GM21619 (cell line): ENCODE measurements at regions not wholly inside any gene's neighbourhood (a gene's known extent, or its start where the extent isn't known, plus 50 kb on each side); places are given as distances from the start of the nearest gene placed in this dataset.
A peak's percentile ranks its signal among the peaks of the same experiment; 100 is the strongest.
"Not testable (repeated sequence)": the region's sequence is repeated elsewhere in the genome, so short reads cannot be mapped to it uniquely, and the experiment has no call there.

ENCODE experiments used
- ATAC-seq: cut with Tn5 transposase; IDR thresholded peaks from one replicate; pipeline ENCODE4 v1.9.1; 2021; ENCODE audit not compliant: unreplicated experiment

- ATAC-seq, result not testable (repeated sequence)
Measured at GRCh38 chr4:27075603-27076002, 215.0 kb downstream of the STIM2 start.

DNA sequence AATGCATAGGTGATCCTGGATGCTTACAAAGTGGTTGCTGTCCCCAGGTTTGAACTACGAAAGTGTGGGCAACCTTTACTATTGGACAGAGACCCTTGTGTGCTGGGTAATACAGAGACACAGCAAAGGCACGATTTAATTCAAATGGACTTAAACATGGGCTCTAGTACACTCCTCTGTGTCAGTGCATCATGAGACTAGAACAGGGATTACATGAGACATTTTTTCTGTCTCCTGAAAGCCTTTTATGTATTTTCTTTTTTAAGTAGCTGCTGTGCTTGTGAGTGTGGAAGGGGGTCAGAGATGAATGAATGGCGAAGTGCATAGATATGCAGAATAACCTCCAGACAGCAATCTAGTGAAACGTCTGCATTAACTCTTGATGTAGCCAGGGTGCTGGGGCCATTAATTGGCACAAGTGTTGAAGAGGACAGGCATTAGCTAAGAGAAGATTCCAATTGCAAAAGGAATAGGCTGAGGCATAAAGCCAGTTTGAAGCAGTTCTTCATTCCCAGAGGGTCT is 218.4 kb downstream of the STIM2 start:
- no peak for ATAC-seq

DNA sequence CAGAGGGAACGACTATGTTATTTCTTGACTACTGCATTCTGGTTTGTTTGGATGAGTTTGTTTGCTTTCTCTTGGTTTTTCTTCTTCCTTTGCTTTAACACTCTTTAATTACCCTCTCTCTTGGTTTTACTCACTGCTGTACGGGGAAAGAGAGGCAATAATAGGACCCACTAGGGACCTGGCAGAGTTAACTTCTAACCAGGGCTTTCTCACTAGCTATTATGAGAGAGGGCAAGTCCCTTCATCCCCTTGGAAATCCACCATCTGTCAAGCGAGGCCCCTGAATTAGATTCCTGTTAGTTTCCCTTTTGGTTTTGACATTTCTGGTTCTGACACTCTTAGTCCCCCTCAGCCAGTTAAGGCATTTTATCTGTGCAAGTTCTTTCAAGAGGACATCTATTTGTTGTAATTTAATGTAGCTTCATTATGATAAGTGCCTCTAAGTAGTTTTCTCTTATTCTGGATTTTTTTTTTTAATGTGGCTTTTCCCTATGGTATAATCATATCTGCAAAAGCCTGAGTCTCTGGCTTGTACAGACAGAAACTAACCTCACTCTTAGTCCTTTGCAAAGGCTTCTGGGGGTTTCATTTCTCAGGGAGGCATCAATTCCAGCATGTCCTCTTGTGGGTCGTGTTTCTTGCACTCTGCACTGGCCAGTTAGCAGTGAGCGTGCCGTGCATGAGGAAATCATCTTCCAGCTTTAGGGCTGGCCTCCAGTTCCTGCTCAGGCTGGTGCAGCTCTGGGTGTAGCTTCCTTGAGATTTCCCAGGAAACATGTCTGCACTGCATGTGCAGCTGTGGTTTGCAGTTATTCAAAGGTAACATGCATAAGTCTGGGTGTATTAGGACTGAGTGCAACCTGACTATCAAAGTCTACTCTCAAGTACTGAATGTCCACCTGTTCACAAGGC is 221.3 kb downstream of the STIM2 start:
- peak; percentile 85 for ATAC-seq

GRCh38 chr4:27082776-27083175 is 222.1 kb downstream of the STIM2 start:
- ATAC-seq, result no peak

DNA sequence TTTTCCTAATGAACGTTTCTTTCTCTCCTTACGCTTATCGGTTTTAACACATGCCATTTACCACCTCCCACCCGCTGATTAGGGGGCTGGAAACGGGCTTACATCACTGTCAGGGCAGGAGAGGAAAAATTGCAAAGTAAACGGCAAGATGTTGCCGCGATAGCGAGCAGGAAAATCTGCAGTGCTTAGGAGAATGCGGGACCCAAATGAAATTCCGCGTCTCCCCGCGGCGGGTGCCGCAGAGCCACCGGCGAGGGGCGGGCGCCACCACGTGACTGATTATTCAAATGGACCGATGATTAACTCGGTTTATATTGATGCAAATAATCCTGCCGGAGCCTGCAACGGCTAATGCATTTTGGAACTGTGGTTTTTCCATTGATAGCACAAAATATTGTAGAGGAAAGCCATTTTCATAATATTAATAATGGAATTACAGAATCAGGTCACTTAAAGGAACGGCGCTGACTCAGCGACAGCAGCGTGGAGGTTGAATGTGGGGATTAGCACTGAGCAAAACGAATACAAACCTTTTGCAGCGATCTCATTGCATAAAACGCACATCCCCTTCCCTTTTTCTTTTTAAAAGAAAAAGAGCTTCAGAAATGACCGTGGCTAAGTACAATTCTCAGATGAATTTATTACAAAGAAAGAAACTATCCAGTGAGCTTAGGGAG is 224.2 kb downstream of the STIM2 start:
- ATAC-seq, result no peak

- ATAC-seq, result no peak
Measured at GRCh38 chr4:27085396-27085795, 224.8 kb downstream of the STIM2 start.

- ATAC-seq, result no peak
Measured at GRCh38 chr4:27087306-27088045, 226.8 kb downstream of the STIM2 start.

GRCh38 chr4:27088491-27088890 is 227.8 kb downstream of the STIM2 start:
- ATAC-seq, result no peak

- no peak for ATAC-seq
Measured at GRCh38 chr4:27089186-27089585, 228.5 kb downstream of the STIM2 start.

DNA sequence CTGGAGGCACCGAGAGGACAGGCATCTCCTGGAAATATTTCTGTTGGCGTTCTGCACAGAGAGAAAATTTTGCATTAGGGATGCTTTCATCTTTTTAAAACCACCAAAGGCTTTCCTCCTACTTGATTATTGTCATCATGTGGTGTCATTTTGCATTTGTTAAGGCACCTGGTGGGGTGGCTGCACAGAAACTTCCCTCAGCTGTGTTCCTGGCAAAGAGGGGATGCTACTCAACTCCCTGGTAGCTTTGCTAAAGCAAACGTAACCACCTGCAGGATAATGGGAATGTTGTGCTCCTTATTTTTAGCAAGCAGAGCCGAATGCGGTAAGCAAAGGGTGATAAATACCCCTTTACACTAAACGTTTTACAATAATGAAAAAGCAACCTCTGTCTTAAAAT is 229.8 kb downstream of the STIM2 start:
- no peak for ATAC-seq

DNA sequence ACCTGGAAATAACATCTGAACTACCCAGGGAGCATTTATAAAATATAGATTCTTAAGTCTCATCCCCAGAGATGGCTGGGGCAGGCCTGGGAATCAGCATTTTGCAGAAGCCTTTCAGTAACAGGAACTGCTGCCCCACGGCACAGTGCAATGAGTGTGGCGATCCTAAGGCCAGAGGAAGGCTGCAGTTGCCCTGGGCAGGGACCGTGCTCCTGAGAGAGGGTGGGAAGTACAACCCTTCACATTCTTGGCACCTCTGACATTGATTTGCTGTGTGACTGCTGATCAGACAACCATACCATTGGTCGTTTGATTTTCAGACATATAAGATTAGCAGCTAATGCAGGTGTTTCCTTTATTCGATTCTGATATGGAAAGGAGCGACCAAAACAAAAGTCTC is 233.6 kb downstream of the STIM2 start:
- ATAC-seq, result no peak

- no peak for ATAC-seq
Measured at GRCh38 chr4:27094783-27095182, 234.1 kb downstream of the STIM2 start.

- no peak for ATAC-seq
Measured at GRCh38 chr4:27096142-27096824, 235.6 kb downstream of the STIM2 start.

GRCh38 chr4:27098034-27098433 is 237.4 kb downstream of the STIM2 start:
- no peak for ATAC-seq

DNA sequence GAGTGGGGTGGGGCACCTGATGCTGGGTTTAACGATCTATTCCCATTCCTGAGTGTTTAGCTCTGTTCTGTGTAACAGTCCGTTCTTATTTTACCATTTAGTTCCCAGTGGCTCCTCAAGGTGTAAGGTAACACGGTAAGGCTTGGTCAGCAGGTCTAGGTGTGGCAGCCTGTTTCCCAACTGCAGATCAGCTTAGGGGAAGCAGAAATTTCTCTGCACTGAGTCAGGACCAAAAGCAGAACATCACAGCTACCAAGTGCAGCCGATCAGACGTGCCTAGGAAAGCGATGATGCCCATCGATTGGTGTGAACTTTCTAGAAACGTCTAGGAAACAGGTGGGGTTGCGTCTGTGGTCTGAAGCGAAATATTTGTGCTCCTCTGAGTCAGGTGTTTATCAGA is 240.1 kb downstream of the STIM2 start:
- ATAC-seq, result no peak

- ATAC-seq, result no peak
Measured at GRCh38 chr4:27101126-27101525, 240.5 kb downstream of the STIM2 start.

GRCh38 chr4:27101561-27101960 is 240.9 kb downstream of the STIM2 start:
- no peak for ATAC-seq

GRCh38 chr4:27111627-27112026 is 251.0 kb downstream of the STIM2 start:
- no peak for ATAC-seq

DNA sequence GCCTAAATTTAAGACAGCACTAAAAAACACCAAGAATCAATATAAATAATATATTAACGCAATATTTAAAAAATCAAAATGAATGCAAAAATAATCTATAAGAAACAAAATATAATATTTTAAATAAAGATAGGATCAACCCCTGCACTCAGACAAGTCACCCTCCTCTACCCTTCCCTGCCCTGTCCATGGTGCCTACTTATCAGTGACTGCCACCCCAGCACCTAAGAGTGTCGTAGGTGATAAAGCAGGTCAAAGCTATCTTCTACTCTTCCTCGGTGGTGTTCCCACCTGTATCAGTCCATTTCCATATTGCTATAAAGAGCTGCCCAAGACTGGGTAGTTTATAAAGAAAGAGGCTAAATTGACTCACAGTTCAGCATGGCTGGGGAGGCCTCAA is 251.9 kb downstream of the STIM2 start:
- no peak for ATAC-seq

GRCh38 chr4:27115221-27115620 is 254.6 kb downstream of the STIM2 start:
- ATAC-seq, result no peak

GRCh38 chr4:27117453-27117852 is 256.8 kb downstream of the STIM2 start:
- no peak for ATAC-seq
